Fibroblast of skin of right biceps (primary cell): ENCODE measurements at regions not wholly inside any gene's neighbourhood (a gene's known extent, or its start where the extent isn't known, plus 50 kb on each side); places are given as distances from the start of the nearest gene placed in this dataset.
"Not testable (repeated sequence)": the region's sequence is repeated elsewhere in the genome, so short reads cannot be mapped to it uniquely, and the experiment has no call there.

Source experiments
- DNase-seq: peaks from one replicate; pipeline ENCODE4 v3.0.0-alpha.2; 2013

GRCh38 chr3:159401069-159401468 lies 587.6 kb upstream of the IL12A start:
- no peak for DNase-seq

GRCh38 chr3:159409711-159410110 lies 578.9 kb upstream of the IL12A start:
- DNase-seq = not testable (repeated sequence)

- DNase-seq = no peak
Measured at GRCh38 chr3:159413319-159413718, 575.3 kb upstream of the IL12A start.

GRCh38 chr3:159416856-159417255 lies 571.8 kb upstream of the IL12A start:
- DNase-seq = peak; percentile 1

GRCh38 chr3:159417761-159418160 lies 570.9 kb upstream of the IL12A start:
- no peak for DNase-seq

- DNase-seq = no peak
Measured at GRCh38 chr3:159418571-159419526, 569.8 kb upstream of the IL12A start.

GRCh38 chr3:159429702-159430101 lies 558.9 kb upstream of the IL12A start:
- DNase-seq = no peak

- no peak for DNase-seq
Measured at GRCh38 chr3:159432682-159433340, 555.8 kb upstream of the IL12A start.

- no peak for DNase-seq
Measured at GRCh38 chr3:159439346-159439745, 549.3 kb upstream of the IL12A start.

- DNase-seq = no peak
Measured at GRCh38 chr3:159441279-159441678, 547.4 kb upstream of the IL12A start.

GRCh38 chr3:159443266-159443665 lies 545.4 kb upstream of the IL12A start:
- peak; percentile 17 for DNase-seq

- DNase-seq = no peak
Measured at GRCh38 chr3:159447841-159448240, 540.8 kb upstream of the IL12A start.

GRCh38 chr3:159448902-159449301 lies 539.7 kb upstream of the IL12A start:
- no peak for DNase-seq

- DNase-seq = no peak
Measured at GRCh38 chr3:159451067-159451466, 537.6 kb upstream of the IL12A start.

GRCh38 chr3:159451482-159451881 lies 537.2 kb upstream of the IL12A start:
- no peak for DNase-seq

- no peak for DNase-seq
Measured at GRCh38 chr3:159453036-159453435, 535.6 kb upstream of the IL12A start.

GRCh38 chr3:159453945-159454344 lies 534.7 kb upstream of the IL12A start:
- no peak for DNase-seq

- peak; percentile 33 for DNase-seq
Measured at GRCh38 chr3:159455741-159456181, 532.9 kb upstream of the IL12A start.

GRCh38 chr3:159458010-159458409 lies 530.6 kb upstream of the IL12A start:
- peak; percentile 97 for DNase-seq

GRCh38 chr3:159458982-159459381 lies 529.7 kb upstream of the IL12A start:
- peak; percentile 9 for DNase-seq

- DNase-seq = no peak
Measured at GRCh38 chr3:159472611-159473010, 516.0 kb upstream of the IL12A start.

GRCh38 chr3:159473206-159473605 lies 515.4 kb upstream of the IL12A start:
- no peak for DNase-seq

GRCh38 chr3:159480046-159480445 lies 508.6 kb upstream of the IL12A start:
- no peak for DNase-seq
